Mesenchymal stem cell (in vitro differentiated cells and primary cell): ENCODE measurements at regions not wholly inside any gene's neighbourhood (a gene's known extent, or its start where the extent isn't known, plus 50 kb on each side); places are given as distances from the start of the nearest gene placed in this dataset.

Experiments
- DNase-seq: peaks from one replicate; pipeline ENCODE4 v3.0.0-alpha.2; 2013
- H2AFZ ChIP-seq: one replicate; pipeline ENCODE4 v1.6.1; 2013; ENCODE audit warnings: low read depth, mild to moderate bottlenecking, control low read depth, inconsistent platforms, low read length, moderate library complexity
- H2AK5ac ChIP-seq: 2 replicates; pipeline ENCODE4 v1.6.1; 2013; ENCODE audit warnings: low read length, moderate library complexity, mild to moderate bottlenecking, inconsistent platforms; ENCODE audit not compliant: severe bottlenecking
- H2BK120ac ChIP-seq: one replicate; pipeline ENCODE4 v1.6.1; 2013; ENCODE audit warnings: low read depth, mild to moderate bottlenecking, inconsistent platforms, low read length, moderate library complexity
- H2BK12ac ChIP-seq, 2 experiments: one replicate each; pipeline ENCODE4 v1.6.1; 2013; ENCODE audit warnings: inconsistent platforms in 2 of 2, low read length in 2 of 2, mild to moderate bottlenecking in 2 of 2, moderate library complexity in 2 of 2, control low read depth in 1 of 2
- H2BK15ac ChIP-seq: one replicate; pipeline ENCODE4 v1.6.1; 2013; ENCODE audit warnings: mild to moderate bottlenecking, low read depth, inconsistent platforms; ENCODE audit not compliant: poor library complexity, severe bottlenecking
- H2BK5ac ChIP-seq: 2 replicates; pipeline ENCODE4 v1.6.1; 2013; ENCODE audit warnings: low read depth, mild to moderate bottlenecking, low read length, control low read depth, inconsistent platforms; ENCODE audit not compliant: poor library complexity, severe bottlenecking
- H3K14ac ChIP-seq, 2 experiments: one replicate each; pipeline ENCODE4 v1.6.1; 2013; ENCODE audit warnings: inconsistent platforms in 2 of 2, low read length in 2 of 2, control low read depth in 1 of 2, mild to moderate bottlenecking in 1 of 2, moderate library complexity in 1 of 2
- H3K18ac ChIP-seq, 2 experiments: one replicate each; pipeline ENCODE4 v1.6.1; 2013; ENCODE audit warnings: inconsistent platforms in 2 of 2, low read length in 2 of 2, control low read depth in 1 of 2, low read depth in 1 of 2, mild to moderate bottlenecking in 1 of 2
- H3K23ac ChIP-seq, 2 experiments: one replicate each; pipeline ENCODE4 v1.6.1; 2013; ENCODE audit warnings: inconsistent platforms in 2 of 2, low read length in 2 of 2, mild to moderate bottlenecking in 2 of 2, moderate library complexity in 2 of 2, control low read depth in 1 of 2
- H3K27ac ChIP-seq: 2 replicates; pipeline ENCODE4 v1.5.1; 2013; ENCODE audit warnings: mild to moderate bottlenecking, moderate library complexity, low read length, control low read depth, inconsistent platforms; ENCODE audit not compliant: poor library complexity, severe bottlenecking
- H3K27me3 ChIP-seq, 2 experiments: 2 replicates each; pipeline versions ENCODE4 v1.6.1 to v1.7.0; 2013; ENCODE audit warnings: low read length in 2 of 2, mild to moderate bottlenecking in 2 of 2, moderate library complexity in 2 of 2, control low read depth in 1 of 2, inconsistent platforms in 1 of 2; ENCODE audit not compliant: control insufficient read depth in 1 of 2, insufficient read depth in 1 of 2
- H3K36me3 ChIP-seq, 2 experiments: 2 replicates each; pipeline versions ENCODE4 v1.6.1 to v1.7.0; 2013; ENCODE audit warnings: low read length in 2 of 2, control low read depth in 1 of 2, inconsistent platforms in 1 of 2, low read depth in 1 of 2, mild to moderate bottlenecking in 1 of 2; ENCODE audit not compliant: insufficient read depth in 2 of 2, control insufficient read depth in 1 of 2
- H3K4ac ChIP-seq, 2 experiments: one replicate each; pipeline ENCODE4 v1.6.1; 2013; ENCODE audit warnings: inconsistent platforms in 2 of 2, low read length in 2 of 2, mild to moderate bottlenecking in 2 of 2, moderate library complexity in 2 of 2, control low read depth in 1 of 2, low read depth in 1 of 2
- H3K4me1 ChIP-seq: 2 replicates; pipeline ENCODE4 v1.6.1; 2013; ENCODE audit warnings: low read depth, low read length, control low read depth; ENCODE audit not compliant: control insufficient read depth, insufficient read depth
- H3K4me2 ChIP-seq: 2 replicates; pipeline ENCODE4 v1.6.1; 2013; ENCODE audit warnings: low read length, mild to moderate bottlenecking, inconsistent platforms; ENCODE audit not compliant: poor library complexity, severe bottlenecking
- H3K4me3 ChIP-seq, 2 experiments: 2 replicates each; pipeline versions ENCODE4 v1.5.1 to v1.7.0; 2013; ENCODE audit warnings: low read length in 2 of 2, mild to moderate bottlenecking in 2 of 2, control low read depth in 1 of 2, low read depth in 1 of 2; ENCODE audit not compliant: insufficient read depth in 1 of 2
- H3K79me1 ChIP-seq: replicated peaks from 2 replicates; pipeline ENCODE4 v1.6.1; 2013; ENCODE audit warnings: mild to moderate bottlenecking, control low read depth, low read length, inconsistent platforms; ENCODE audit not compliant: poor library complexity, severe bottlenecking
- H3K9ac ChIP-seq: 2 replicates; pipeline ENCODE4 v1.7.0; 2013; ENCODE audit warnings: mild to moderate bottlenecking, low read length, moderate library complexity
- H3K9me3 ChIP-seq: 2 replicates; pipeline ENCODE4 v1.7.0; 2013; ENCODE audit warnings: mild to moderate bottlenecking, low read length; ENCODE audit not compliant: control insufficient read depth
- H4K8ac ChIP-seq: one replicate; pipeline ENCODE4 v1.6.1; 2013; ENCODE audit warnings: inconsistent platforms, mild to moderate bottlenecking, low read length, moderate library complexity
- H4K91ac ChIP-seq: one replicate; pipeline ENCODE4 v1.6.1; 2013; ENCODE audit warnings: mild to moderate bottlenecking, low read length, inconsistent platforms
- WGBS: methylation state at CpG from one replicate; pipeline ENCODE4 v1.1.7; 2013; ENCODE audit warnings: mixed read lengths; 5-methylcytosine and 5-hydroxymethylcytosine counted together

DNA sequence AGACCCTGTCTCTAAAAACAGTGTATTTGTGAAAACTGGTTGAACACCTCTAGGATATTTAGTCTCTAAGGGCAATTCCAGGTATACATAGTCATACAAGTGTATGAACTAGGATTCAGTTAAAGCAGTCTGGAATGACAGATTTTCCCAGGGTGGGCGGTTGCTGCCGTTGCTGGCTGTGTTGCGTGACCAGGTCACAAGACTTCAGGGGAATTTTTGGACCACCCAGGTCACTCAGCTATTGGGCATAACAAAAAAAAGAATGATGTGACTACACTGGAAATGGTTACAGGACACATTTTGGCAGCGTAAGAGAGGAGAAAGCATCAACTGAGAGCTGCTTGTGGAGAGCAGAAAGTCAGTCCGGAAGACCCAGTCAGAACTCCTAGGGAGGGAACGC lies 58.0 kb upstream of the ZBTB7C start:
- Histone ChIP-seq H3K14ac (no peak overlapping the region), H2BK120ac (no peak overlapping the region), H3K9me3 (peaks cover 4% of the 10 kb centered on the region), H3K4me2 (no peak overlapping the region), H2BK12ac (no peak overlapping the region), H4K8ac (no peak overlapping the region), H3K23ac (no peak overlapping the region), H3K79me1 (no peaks in the 10 kb centered on the region), H3K36me3 (no peaks in the 10 kb centered on the region), H3K18ac (no peak overlapping the region), H2BK15ac (no peak overlapping the region), H3K4me1 (peaks cover 3% of the 10 kb centered on the region), H3K4ac (no peak overlapping the region), H2AFZ (no peak overlapping the region), H2BK5ac (no peak overlapping the region), H3K27ac (no peak overlapping the region), H2AK5ac (no peak overlapping the region), H3K9ac (no peak overlapping the region), H3K4me3 (no peak overlapping the region), H4K91ac (no peak overlapping the region), H3K27me3 (peaks cover 0 to 16% of the 10 kb centered on the region in 2 experiments)
- WGBS = 95% methylated on average over 5 of the region's 6 CpGs
- DNase-seq = no peak

DNA sequence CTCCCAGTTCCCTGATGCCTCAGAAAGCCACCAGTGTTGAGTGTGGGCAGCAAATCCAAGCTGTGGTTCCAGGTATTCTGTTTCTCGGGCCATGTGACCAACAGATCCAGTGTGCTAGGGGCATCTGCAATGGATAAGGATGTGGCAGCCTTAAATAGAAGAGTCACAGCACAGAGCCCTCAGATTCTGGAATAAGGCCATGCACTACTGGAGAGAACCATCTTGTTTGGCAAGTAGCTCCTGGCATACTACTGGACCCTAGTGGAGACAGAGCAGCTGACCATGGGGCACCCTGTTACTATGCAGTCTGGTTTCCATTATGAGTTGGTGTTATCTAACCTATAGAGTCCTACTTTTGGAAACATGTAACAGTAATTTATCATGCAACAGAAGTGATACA lies 53.3 kb upstream of the ZBTB7C start:
- Histone ChIP-seq H3K9ac (no peak overlapping the region), H3K4me1 (no peaks in the 10 kb centered on the region)

GRCh38 chr18:48460929-48461583 lies 51.9 kb upstream of the ZBTB7C start:
- DNase-seq = no peak
- H3K79me1 ChIP-seq = no peaks in the 10 kb centered on the region
- H2AFZ ChIP-seq = no peak overlapping the region
- no peaks in the 10 kb centered on the region for H3K9me3 ChIP-seq
- H3K18ac ChIP-seq = no peak overlapping the region
- no peak overlapping the region for H3K14ac ChIP-seq
- H3K27ac ChIP-seq = no peak overlapping the region
- no peak overlapping the region for H2BK120ac ChIP-seq
- no peak overlapping the region for H2BK12ac ChIP-seq
- no peak overlapping the region for H3K9ac ChIP-seq
- no peaks in the 10 kb centered on the region for H3K36me3 ChIP-seq
- H3K4me3 ChIP-seq = no peak overlapping the region
- H4K91ac ChIP-seq = no peak overlapping the region
- no peak overlapping the region for H3K23ac ChIP-seq
- H2AK5ac ChIP-seq = no peak overlapping the region
- peaks cover 3% of the 10 kb centered on the region for H3K4me1 ChIP-seq
- no peak overlapping the region for H4K8ac ChIP-seq
- no peak overlapping the region for H2BK15ac ChIP-seq
- WGBS = 96% methylated on average over 2 of the region's 3 CpGs
- no peak overlapping the region for H2BK5ac ChIP-seq
- peaks cover 0 to 4% of the 10 kb centered on the region in 2 experiments for H3K27me3 ChIP-seq
- no peak overlapping the region for H3K4ac ChIP-seq
- no peak overlapping the region for H3K4me2 ChIP-seq

More for the DNA sequence above, 53.3 kb upstream of the ZBTB7C start:
- Histone ChIP-seq H3K36me3 (no peaks in the 10 kb centered on the region), H3K23ac (no peak overlapping the region), H2AFZ (no peak overlapping the region), H3K79me1 (no peaks in the 10 kb centered on the region), H3K18ac (no peak overlapping the region), H3K27me3 (peaks cover 0 to 10% of the 10 kb centered on the region in 2 experiments), H4K8ac (no peak overlapping the region), H3K4me2 (no peak overlapping the region), H3K9me3 (no peaks in the 10 kb centered on the region), H3K4me3 (no peak overlapping the region), H2BK15ac (no peak overlapping the region), H3K27ac (no peak overlapping the region), H2AK5ac (no peak overlapping the region), H2BK5ac (no peak overlapping the region), H4K91ac (no peak overlapping the region), H2BK120ac (no peak overlapping the region), H2BK12ac (no peak overlapping the region), H3K4ac (no peak overlapping the region), H3K14ac (no peak overlapping the region)
- no peak for DNase-seq
- WGBS = 75% methylated on average over 1 of the region's 1 CpG

GRCh38 chr18:48459465-48459864 lies 50.3 kb upstream of the ZBTB7C start:
- no peaks in the 10 kb centered on the region for H3K36me3 ChIP-seq
- no peak overlapping the region for H2BK15ac ChIP-seq
- DNase-seq = no peak
- peaks cover 12% of the 10 kb centered on the region for H3K4me1 ChIP-seq
- no peak overlapping the region for H2BK5ac ChIP-seq
- H3K79me1 ChIP-seq = no peaks in the 10 kb centered on the region
- H3K4me2 ChIP-seq = no peak overlapping the region
- H4K8ac ChIP-seq = no peak overlapping the region
- WGBS = 86% methylated on average over 1 of the region's 1 CpG
- H3K4ac ChIP-seq = no peak overlapping the region
- no peak overlapping the region for H3K9ac ChIP-seq
- no peak overlapping the region for H4K91ac ChIP-seq
- no peak overlapping the region for H2BK12ac ChIP-seq
- no peak overlapping the region for H3K23ac ChIP-seq
- H2AFZ ChIP-seq = no peak overlapping the region
- no peak overlapping the region for H2BK120ac ChIP-seq
- peaks cover 0 to 4% of the 10 kb centered on the region in 2 experiments for H3K27me3 ChIP-seq
- no peak overlapping the region for H3K18ac ChIP-seq
- no peak overlapping the region for H2AK5ac ChIP-seq
- H3K9me3 ChIP-seq = no peaks in the 10 kb centered on the region
- no peak overlapping the region for H3K27ac ChIP-seq
- H3K4me3 ChIP-seq = no peak overlapping the region
- H3K14ac ChIP-seq = no peak overlapping the region
